HL-60/S4 (cell line): ENCODE measurements at regions not wholly inside any gene's neighbourhood (a gene's known extent, or its start where the extent isn't known, plus 50 kb on each side); places are given as distances from the start of the nearest gene placed in this dataset.

ENCODE experiments used
- in situ Hi-C: fragments of 300-500 bp; cut with MboI; formaldehyde crosslinking; loops from 2 replicates; pipeline ENCODE4 v1.14.3; 2022; ENCODE audit warnings: low sequenced_read_pairs

GRCh38 chr16:17829811-17830210 lies 359.1 kb upstream of the XYLT1 start:
- in situ Hi-C loops: no loop called here

DNA sequence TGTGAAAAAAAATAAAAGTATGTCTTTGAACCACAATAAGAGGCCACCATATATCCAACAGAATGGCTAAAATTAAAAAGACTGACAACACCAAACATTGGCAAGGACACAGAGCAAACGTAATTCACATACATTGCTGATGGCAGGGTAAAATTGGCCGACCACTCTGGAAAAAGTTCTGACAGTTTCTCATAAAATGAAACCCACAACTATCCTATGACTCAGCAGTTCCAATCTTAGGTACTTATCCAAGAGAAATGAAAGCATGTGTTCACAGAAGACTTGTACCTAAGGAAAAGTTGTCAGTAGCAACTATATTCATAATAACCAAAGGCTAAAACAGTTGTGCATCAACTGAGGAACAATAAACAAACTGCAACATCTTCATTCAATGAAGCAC lies 357.3 kb upstream of the XYLT1 start:
- in situ Hi-C loops: no loop called here

- in situ Hi-C loops: no loop called here
These were observed 356.6 kb upstream of the XYLT1 start for GRCh38 chr16:17827313-17827712.

- in situ Hi-C loops: no loop called here
These were observed 347.2 kb upstream of the XYLT1 start for GRCh38 chr16:17817943-17818342.

- in situ Hi-C loops: no loop called here
These were observed 346.5 kb upstream of the XYLT1 start for GRCh38 chr16:17817260-17817659.

GRCh38 chr16:17812771-17813170 lies 342.0 kb upstream of the XYLT1 start:
- in situ Hi-C loops: no loop called here

DNA sequence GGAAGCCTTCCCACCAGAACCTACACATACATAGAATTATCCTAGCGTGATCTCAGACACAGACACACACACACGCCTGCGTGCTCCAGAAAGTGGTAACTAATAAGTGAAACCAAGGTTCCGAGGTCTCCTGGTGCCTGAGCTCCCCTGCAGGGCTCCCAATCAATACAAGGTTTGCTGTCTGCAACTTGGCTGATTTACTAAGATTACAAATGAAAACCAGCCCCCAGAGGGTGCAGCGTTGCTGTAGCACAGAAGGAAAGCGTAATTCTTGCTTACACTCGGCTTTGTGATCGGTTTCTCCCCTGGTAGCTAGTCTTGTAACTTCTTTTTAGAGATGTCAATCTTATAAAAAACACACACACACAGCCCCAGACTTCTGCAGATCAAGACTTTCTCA lies 334.1 kb upstream of the XYLT1 start:
- in situ Hi-C loops: no loop called here

- in situ Hi-C loops: no loop called here
These were observed 333.1 kb upstream of the XYLT1 start for GRCh38 chr16:17803625-17804410.

DNA sequence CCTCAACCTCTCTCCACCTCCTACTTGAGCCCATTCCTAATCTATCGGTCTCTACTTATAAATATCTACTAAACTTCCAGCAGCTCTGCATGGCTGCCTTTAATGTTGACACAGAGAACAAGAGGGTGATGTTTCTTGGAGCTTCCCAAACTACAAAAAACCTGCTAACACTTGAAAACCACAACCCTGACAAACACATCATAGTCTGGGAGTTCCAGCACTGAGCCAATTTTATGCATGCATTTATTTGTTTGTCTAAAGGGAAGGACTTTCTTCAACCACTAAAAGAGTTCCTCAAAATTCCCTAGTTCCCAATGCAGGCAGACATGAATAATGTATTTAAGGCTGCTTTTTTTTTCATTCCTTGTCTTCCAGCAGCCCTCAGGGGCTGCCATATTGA lies 331.8 kb upstream of the XYLT1 start:
- in situ Hi-C loops: no loop called here

DNA sequence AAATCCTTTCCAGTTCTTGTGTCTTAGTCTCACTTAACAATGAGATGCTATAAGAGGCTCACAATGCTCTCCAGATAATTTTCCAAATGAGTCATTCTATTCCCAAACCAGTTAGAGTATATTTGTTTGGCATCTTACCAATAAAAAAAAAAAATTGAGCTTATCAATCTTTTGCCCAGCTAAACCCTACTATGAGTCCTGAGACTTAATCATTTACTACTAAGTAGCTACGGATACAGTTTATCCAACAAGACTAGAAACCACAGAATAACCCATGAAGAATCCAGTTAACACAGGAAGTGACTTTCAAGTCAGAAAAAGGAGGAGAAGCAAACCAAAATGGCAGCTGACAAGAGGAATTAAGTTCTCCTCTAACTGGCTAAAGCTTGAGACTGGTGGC lies 330.3 kb upstream of the XYLT1 start:
- in situ Hi-C loops: no loop called here

GRCh38 chr16:17798716-17799115 lies 328.0 kb upstream of the XYLT1 start:
- in situ Hi-C loops: no loop called here

- in situ Hi-C loops: no loop called here
These were observed 322.6 kb upstream of the XYLT1 start for GRCh38 chr16:17793354-17793753.

GRCh38 chr16:17784073-17784472 lies 313.3 kb upstream of the XYLT1 start:
- in situ Hi-C loops: no loop called here

- in situ Hi-C loops: no loop called here
These were observed 309.4 kb upstream of the XYLT1 start for GRCh38 chr16:17780181-17780580.

- in situ Hi-C loops: no loop called here
These were observed 306.7 kb upstream of the XYLT1 start for GRCh38 chr16:17777408-17777863.

- in situ Hi-C loops: no loop called here
These were observed 306.1 kb upstream of the XYLT1 start for GRCh38 chr16:17776888-17777287.

DNA sequence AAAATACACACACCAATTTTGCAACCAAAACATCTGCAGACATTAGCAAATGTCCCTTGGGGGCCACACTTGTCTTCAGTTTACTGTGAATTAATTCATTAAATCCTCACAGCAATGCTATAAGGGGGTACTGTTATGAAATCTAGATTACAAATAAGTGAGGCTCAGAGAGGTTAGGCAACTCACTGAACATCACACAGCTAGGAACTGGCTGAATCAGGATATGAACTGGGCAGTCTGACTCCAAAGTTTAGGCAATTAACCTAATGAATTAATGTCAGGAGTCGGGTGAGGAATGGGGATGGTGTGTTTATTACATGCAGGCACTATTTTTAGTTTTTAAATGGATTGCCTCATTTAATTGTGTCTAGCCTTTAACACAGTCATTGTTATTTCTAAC lies 305.7 kb upstream of the XYLT1 start:
- in situ Hi-C loops: no loop called here

DNA sequence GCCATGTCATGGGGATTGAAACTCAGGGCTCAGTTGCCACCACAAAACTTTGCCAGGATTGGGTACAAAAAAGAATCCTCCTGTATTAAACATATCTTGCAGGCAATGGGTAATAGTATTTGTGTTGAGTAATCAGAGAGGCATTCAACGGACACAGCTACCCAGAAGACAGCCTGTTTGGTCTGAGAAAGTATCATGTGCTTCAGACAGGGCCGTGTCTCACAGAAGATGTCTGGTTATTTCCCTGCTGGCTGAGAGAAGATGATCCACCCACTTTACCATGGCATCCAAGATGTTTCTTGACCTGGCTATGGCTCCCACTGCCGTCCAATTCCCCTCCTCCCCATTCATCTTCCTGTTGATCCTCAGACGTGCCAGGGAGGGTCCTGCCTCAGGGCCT lies 304.3 kb upstream of the XYLT1 start:
- in situ Hi-C loops: no loop called here

- in situ Hi-C loops: no loop called here
These were observed 302.9 kb upstream of the XYLT1 start for GRCh38 chr16:17773698-17774101.

DNA sequence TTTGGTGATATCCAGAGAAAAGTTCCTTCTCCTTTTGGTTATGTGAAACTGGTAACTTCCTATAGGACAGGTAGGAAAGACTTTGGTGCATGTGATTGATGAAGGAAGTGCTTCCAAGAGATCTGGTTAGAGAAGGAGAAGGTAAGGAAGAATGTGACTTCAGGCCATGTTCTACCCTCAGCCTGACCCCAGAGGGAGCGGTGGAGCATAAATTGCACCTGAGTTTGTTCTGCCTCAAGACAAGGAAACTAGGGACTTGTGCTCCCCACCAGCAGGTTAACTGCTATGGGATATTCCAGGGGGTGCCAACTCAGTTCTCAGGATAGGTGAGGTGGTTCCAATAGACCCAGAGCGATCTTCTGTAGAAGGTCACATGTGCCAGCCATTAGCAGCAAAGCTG lies 299.3 kb upstream of the XYLT1 start:
- in situ Hi-C loops: no loop called here

- in situ Hi-C loops: no loop called here
These were observed 298.3 kb upstream of the XYLT1 start for GRCh38 chr16:17769065-17769464.

GRCh38 chr16:17768257-17768656 lies 297.5 kb upstream of the XYLT1 start:
- in situ Hi-C loops: no loop called here

- in situ Hi-C loops: no loop called here
These were observed 295.3 kb upstream of the XYLT1 start for GRCh38 chr16:17766012-17766411.
